A673 (cell line): ENCODE measurements at regions not wholly inside any gene's neighbourhood (a gene's known extent, or its start where the extent isn't known, plus 50 kb on each side); places are given as distances from the start of the nearest gene placed in this dataset.

Experiments used
- EZH2 ChIP-seq: fragments of 200-600 bp; sonication (generic); IDR thresholded peaks from 2 replicates; pipeline ENCODE4 v1.6.1; 2017; ENCODE audit warnings: borderline replicate concordance, low read depth, mild to moderate bottlenecking, mixed read lengths, antibody characterized with exemption, low read length; ENCODE audit not compliant: poor library complexity, severe bottlenecking
- TF ChIP-seq, protein P1 (sequence below): fragments of 300-800, 200-600 bp; sonication (generic); conservative IDR thresholded peaks from 2 replicates; pipeline ENCODE4 v1.5.1; 2017; ENCODE audit warnings: low read depth, mild to moderate bottlenecking, antibody characterized with exemption, low read length, moderate library complexity, mixed read lengths

- TF ChIP-seq, protein P1, sequence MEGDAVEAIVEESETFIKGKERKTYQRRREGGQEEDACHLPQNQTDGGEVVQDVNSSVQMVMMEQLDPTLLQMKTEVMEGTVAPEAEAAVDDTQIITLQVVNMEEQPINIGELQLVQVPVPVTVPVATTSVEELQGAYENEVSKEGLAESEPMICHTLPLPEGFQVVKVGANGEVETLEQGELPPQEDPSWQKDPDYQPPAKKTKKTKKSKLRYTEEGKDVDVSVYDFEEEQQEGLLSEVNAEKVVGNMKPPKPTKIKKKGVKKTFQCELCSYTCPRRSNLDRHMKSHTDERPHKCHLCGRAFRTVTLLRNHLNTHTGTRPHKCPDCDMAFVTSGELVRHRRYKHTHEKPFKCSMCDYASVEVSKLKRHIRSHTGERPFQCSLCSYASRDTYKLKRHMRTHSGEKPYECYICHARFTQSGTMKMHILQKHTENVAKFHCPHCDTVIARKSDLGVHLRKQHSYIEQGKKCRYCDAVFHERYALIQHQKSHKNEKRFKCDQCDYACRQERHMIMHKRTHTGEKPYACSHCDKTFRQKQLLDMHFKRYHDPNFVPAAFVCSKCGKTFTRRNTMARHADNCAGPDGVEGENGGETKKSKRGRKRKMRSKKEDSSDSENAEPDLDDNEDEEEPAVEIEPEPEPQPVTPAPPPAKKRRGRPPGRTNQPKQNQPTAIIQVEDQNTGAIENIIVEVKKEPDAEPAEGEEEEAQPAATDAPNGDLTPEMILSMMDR = no peak
- no peak for TF ChIP-seq EZH2
Observed at GRCh38 chr1:25051906-25052305, 121.8 kb upstream of the RUNX3 start.
